HepG2 (cell line): ENCODE measurements at regions not wholly inside any gene's neighbourhood (a gene's known extent, or its start where the extent isn't known, plus 50 kb on each side); places are given as distances from the start of the nearest gene placed in this dataset.

ENCODE experiments used
- HOMEZ ChIP-seq: IDR thresholded peaks from 2 replicates; pipeline ENCODE4 v1.6.1; 2016; ENCODE audit warnings: low read depth
- POLR2A ChIP-seq, 2 experiments: IDR thresholded peaks; 2 replicates each; pipeline ENCODE4 v1.6.1; 2011; ENCODE audit warnings: low read depth in 2 of 2, low read length in 2 of 2, mild to moderate bottlenecking in 1 of 2, moderate library complexity in 1 of 2; ENCODE audit not compliant: insufficient read depth in 1 of 2
- USF2 ChIP-seq, 2 experiments: sonication (generic) in 1 of 2; formaldehyde crosslinking in 1 of 2; IDR thresholded peaks; 2 replicates each; pipeline versions ENCODE4 v1.5.1 to v1.6.1; 2011 to 2020; ENCODE audit warnings: borderline replicate concordance in 1 of 2, low read depth in 1 of 2, low read length in 1 of 2, mild to moderate bottlenecking in 1 of 2, missing genetic modification reagents in 1 of 2, moderate library complexity in 1 of 2
- ZBTB7A ChIP-seq: sonication (generic); formaldehyde crosslinking; IDR thresholded peaks from 2 replicates; pipeline ENCODE4 v1.8.0; 2022; ENCODE audit warnings: mild to moderate bottlenecking, missing genetic modification reagents
- ZKSCAN8 ChIP-seq: IDR thresholded peaks from 2 replicates; pipeline ENCODE4 v1.6.1; 2016; ENCODE audit warnings: borderline replicate concordance, missing genetic modification reagents, missing compliant biosample characterization
- ZNF713 ChIP-seq: sonication (generic); formaldehyde crosslinking; IDR thresholded peaks from 2 replicates; pipeline ENCODE4 v1.4.0; 2020; ENCODE audit warnings: mild to moderate bottlenecking, missing genetic modification reagents
- ZNF781 ChIP-seq: sonication (generic); formaldehyde crosslinking; IDR thresholded peaks from 2 replicates; pipeline ENCODE4 v1.5.1; 2020; ENCODE audit warnings: borderline replicate concordance, mild to moderate bottlenecking, missing genetic modification reagents; ENCODE audit errors: not compliant biosample characterization

GRCh38 chr3:135444058-135444457 lies 521.5 kb upstream of the PPP2R3A start:
- TF ChIP-seq HOMEZ (no peak), ZNF781 (CRISPR knock-in tag) (no peak), USF2 (IDR thresholded peaks at IDR 0.05; ENCODE audit: low read depth, low read length) (no peak), USF2 (CRISPR knock-in tag; IDR thresholded peaks at IDR 0.05; ENCODE audit: borderline replicate concordance) (no peak), ZBTB7A (no peak), ZKSCAN8 (CRISPR knock-in tag) (no peak), ZNF713 (no peak), POLR2A (IDR thresholded peaks at IDR 0.05; ENCODE audit: insufficient read depth in 1 of 2, low read depth in 2 of 2, low read length in 2 of 2) (no peak)
